K562 (cell line): ENCODE measurements at regions not wholly inside any gene's neighbourhood (a gene's known extent, or its start where the extent isn't known, plus 50 kb on each side); places are given as distances from the start of the nearest gene placed in this dataset.
"Not testable (repeated sequence)": the region's sequence is repeated elsewhere in the genome, so short reads cannot be mapped to it uniquely, and the experiment has no call there.

ENCODE experiments used
- ATAC-seq: fragments of 200-7000 bp; cut with Tn5 transposase; 3 replicates; pipeline ENCODE4 v1.9.1; 2020; ENCODE audit warnings: moderate library complexity
- BruUV-seq: library from RNA; stranded (reverse); fragments of 400-500 nt; replicated peaks from 2 replicates; lab custom pipeline; 2021; lab: Mats Ljungman, UMichigan
- CTCF ChIA-PET: fragments of 300-600 bp; formaldehyde crosslinking; extraction: SDS; loops from one replicate; lab custom pipeline; 2021; ENCODE audit warnings: low intra/inter-chr PET ratio; lab: Yijun Ruan, JAX
- POLR2A ChIA-PET: fragments of 300-600, 350-650 bp; sonication (Branson Sonifier 250); formaldehyde crosslinking; extraction: SDS; loops from one replicate; lab custom pipeline; 2021; ENCODE audit warnings: antibody characterized with exemption, inconsistent platforms; lab: Yijun Ruan, JAX
- DNase-seq, 4 experiments: peaks; one replicate each; pipeline versions ENCODE4 v3.0.0 to v3.0.0-alpha.2; 2011 to 2018; ENCODE audit warnings: low spot score in 3 of 4, mixed read lengths in 3 of 4; ENCODE audit errors: extremely low read depth in 1 of 4
- FAIRE-seq: peaks from 2 replicates; lab custom pipeline; 2011; peaks lifted over from hg19 to GRCh38; lab: Jason Lieb, UNC
- H2AFZ ChIP-seq: 2 replicates; pipeline ENCODE4 v1.6.0; 2011; ENCODE audit warnings: low read depth, low read length, control low read depth, inconsistent platforms
- H3K27ac ChIP-seq: fragments of 200-600 bp; 3 replicates; pipeline ENCODE4 v1.8.0; 2011; ENCODE audit warnings: low read depth, mild to moderate bottlenecking, control low read depth, inconsistent platforms, low read length, moderate library complexity, mixed read lengths; ENCODE audit errors: extremely low read depth
- H3K27me3 ChIP-seq, 2 experiments: fragments of 300-600 bp in 1 of 2; 2 replicates in 1 of 2; 3 replicates in 1 of 2; pipeline versions ENCODE4 v1.6.0 to v1.8.0; 2011; ENCODE audit warnings: inconsistent platforms in 2 of 2, low read length in 2 of 2, mild to moderate bottlenecking in 1 of 2, mixed read lengths in 1 of 2, moderate library complexity in 1 of 2; ENCODE audit not compliant: control insufficient read depth in 2 of 2, insufficient read depth in 2 of 2
- H3K36me3 ChIP-seq: fragments of 300-600 bp; 3 replicates; pipeline ENCODE4 v1.8.0; 2011; ENCODE audit warnings: mild to moderate bottlenecking, low read length, inconsistent platforms; ENCODE audit not compliant: control insufficient read depth, insufficient read depth
- H3K4me1 ChIP-seq, 2 experiments: fragments of 200-600 bp in 1 of 2; replicated peaks in 1 of 2; 2 replicates in 1 of 2; 3 replicates in 1 of 2; pipeline versions ENCODE4 v1.5.1 to v1.8.0; 2011; ENCODE audit warnings: inconsistent platforms in 2 of 2, low read length in 2 of 2, mild to moderate bottlenecking in 1 of 2, mixed read lengths in 1 of 2, moderate library complexity in 1 of 2; ENCODE audit not compliant: control insufficient read depth in 2 of 2, insufficient read depth in 2 of 2
- H3K4me2 ChIP-seq: 2 replicates; pipeline ENCODE4 v1.6.1; 2011; ENCODE audit warnings: low read length, control low read depth, inconsistent platforms, mixed read lengths; ENCODE audit not compliant: insufficient read depth
- H3K4me3 ChIP-seq: fragments of 200-600 bp; sonication (generic), shearing (Covaris generic); 2 replicates; pipeline ENCODE4 v1.5.1; 2016; ENCODE audit warnings: control low read depth, inconsistent platforms
- H3K79me2 ChIP-seq: fragments of 200-600 bp; 3 replicates; pipeline ENCODE4 v1.8.0; 2011; ENCODE audit warnings: low read length, inconsistent platforms; ENCODE audit not compliant: control insufficient read depth, insufficient read depth
- H3K9ac ChIP-seq, 2 experiments: 2 replicates each; pipeline versions ENCODE4 v1.6.0 to v1.6.1; 2011; ENCODE audit warnings: low read depth in 2 of 2, low read length in 2 of 2, control low read depth in 1 of 2, inconsistent platforms in 1 of 2, mild to moderate bottlenecking in 1 of 2, mixed read lengths in 1 of 2; ENCODE audit not compliant: insufficient read depth in 1 of 2
- H3K9me1 ChIP-seq: one replicate; pipeline ENCODE4 v1.6.0; 2011; ENCODE audit warnings: inconsistent platforms, mild to moderate bottlenecking, low read length, moderate library complexity; ENCODE audit not compliant: control insufficient read depth, insufficient read depth
- H3K9me3 ChIP-seq: replicated peaks from 2 replicates; pipeline ENCODE4 v1.5.1; 2011; ENCODE audit warnings: low read depth, low read length, inconsistent platforms; ENCODE audit not compliant: control insufficient read depth, insufficient read depth
- H4K20me1 ChIP-seq: replicated peaks from 2 replicates; pipeline ENCODE4 v1.6.1; 2011; ENCODE audit warnings: low read length, inconsistent platforms, mixed read lengths; ENCODE audit not compliant: control insufficient read depth, insufficient read depth
- NR3C1 ChIP-seq: sonication (generic); formaldehyde crosslinking; IDR thresholded peaks from 2 replicates; pipeline ENCODE4 v1.8.1; 2022; ENCODE audit warnings: missing genetic modification reagents
- PTBP1 ChIP-seq: fragments of 200-400 bp; formaldehyde crosslinking; IDR thresholded peaks from 2 replicates; pipeline ENCODE4 v1.6.1; 2017; ENCODE audit warnings: low read depth, low read length
- TAL1 ChIP-seq: fragments of 450-650 bp; IDR thresholded peaks from 2 replicates; pipeline ENCODE4 v1.6.1; 2016; ENCODE audit warnings: mild to moderate bottlenecking
- TBP ChIP-seq: optimal IDR thresholded peaks from 2 replicates; pipeline ENCODE3; 2011; ENCODE audit warnings: low read depth, low read length, improper control_type of control experiment
- ZNF318 ChIP-seq, 2 experiments: fragments of 450-650 bp; IDR thresholded peaks; 2 replicates each; pipeline ENCODE4 v1.6.1; 2016; ENCODE audit warnings: mild to moderate bottlenecking in 2 of 2, borderline replicate concordance in 1 of 2, low read depth in 1 of 2, moderate library complexity in 1 of 2
- WGBS: fragments of 100-300 bp; shearing (Covaris generic); methylation state at CpG from one replicate; pipeline ENCODE4 v1.1.6; 2016; ENCODE audit warnings: low coverage, mixed read lengths; ENCODE audit not compliant: insufficient coverage; ENCODE audit errors: missing lambda C conversion rate; 5-methylcytosine and 5-hydroxymethylcytosine counted together
- in situ Hi-C: fragments of 300-500 bp; cut with MboI; formaldehyde crosslinking; loops from 4 replicates; pipeline ENCODE4 v1.15.0; 2018; ENCODE audit warnings: inconsistent platforms, mixed read lengths
- intact Hi-C: fragments of 100-400 bp; cut with micrococcal nuclease; formaldehyde crosslinking; loops from 2 replicates; pipeline ENCODE4 v1.14.2; 2022

GRCh38 chr4:159791334-159791733 lies 688.5 kb downstream of the RAPGEF2 start (continued):
- TF ChIP-seq ZNF318 (IDR thresholded peaks at IDR 0.05; ENCODE audit: borderline replicate concordance in 1 of 2, low read depth in 1 of 2) = no peak
- TF ChIP-seq NR3C1 (CRISPR knock-in tag) = no peak
- TF ChIP-seq PTBP1 = no peak
- TF ChIP-seq TBP = no peak
- TF ChIP-seq TAL1 = no peak

GRCh38 chr4:159804592-159804991 lies 701.7 kb downstream of the RAPGEF2 start:
- POLR2A ChIA-PET = not testable (repeated sequence)

More at GRCh38 chr4:159804592-159804991, 701.7 kb downstream of the RAPGEF2 start:
- DNase-seq, ATAC-seq, H3K9me1 ChIP-seq, in situ Hi-C loops, H3K9me3 ChIP-seq, intact Hi-C loops, H3K79me2 ChIP-seq, H3K9ac ChIP-seq, H4K20me1 ChIP-seq, H3K4me3 ChIP-seq, H3K27ac ChIP-seq, BruUV-seq, H3K4me1 ChIP-seq, FAIRE-seq, H3K27me3 ChIP-seq, H3K36me3 ChIP-seq, H3K4me2 ChIP-seq, CTCF ChIA-PET, H2AFZ ChIP-seq: not testable (repeated sequence)
- no CpG with 5 or more reads among the region's 12 CpGs for WGBS
